ENCODE measurements at regions not wholly inside any gene's neighbourhood (a gene's known extent, or its start where the extent isn't known, plus 50 kb on each side); places are given as distances from the start of the nearest gene placed in this dataset.
"Not testable (repeated sequence)": the region's sequence is repeated elsewhere in the genome, so short reads cannot be mapped to it uniquely, and the experiment has no call there.

GRCh38 chr14:106547735-106548434, 1021.5 kb downstream of the TMEM121 start:
- Histone ChIP-seq H3K4me1 (replicated peaks in 1 of 2) (no peaks in the 10 kb centered on the region), H3K4me3 (no peak overlapping the region), H3K27me3 (no peaks in the 10 kb centered on the region), H3K36me3 (replicated peaks in 1 of 2) (no peaks in the 10 kb centered on the region), H3K27ac (no peak overlapping the region), H3K9me3 (replicated peaks in 1 of 3) (no peaks in the 10 kb centered on the region)
- intact Hi-C loops (cut with DNase I) = no loop called here
- no peak for DNase-seq
- 40 to 53% (median 47%) methylated on average over 3 of the region's 3 CpGs for WGBS, 4 donors
- TF ChIP-seq CTCF (IDR thresholded peaks at IDR 0.05) (no peak), POLR2A (IDR thresholded peaks at IDR 0.05) (no peak)

GRCh38 chr14:106549064-106549463, 1022.7 kb downstream of the TMEM121 start:
- TF ChIP-seq POLR2A (IDR thresholded peaks at IDR 0.05) (no peak), CTCF (IDR thresholded peaks at IDR 0.05) (no peak)
- Histone ChIP-seq H3K27ac (no peak overlapping the region), H3K27me3 (no peaks in the 10 kb centered on the region), H3K4me1 (replicated peaks in 1 of 2) (no peaks in the 10 kb centered on the region), H3K4me3 (no peak overlapping the region), H3K9me3 (replicated peaks in 1 of 3) (no peaks in the 10 kb centered on the region), H3K36me3 (replicated peaks in 1 of 2) (no peaks in the 10 kb centered on the region)
- 76 to 92% (median 89%) methylated on average over 1 of the region's 1 CpG for WGBS, 4 donors
- intact Hi-C loops (cut with DNase I) = no loop called here
- DNase-seq = no peak

GRCh38 chr14:106551265-106551664, 1024.9 kb downstream of the TMEM121 start:
- Histone ChIP-seq H3K36me3 (replicated peaks in 1 of 2) (no peaks in the 10 kb centered on the region), H3K9me3 (replicated peaks in 1 of 3) (no peaks in the 10 kb centered on the region), H3K4me1 (replicated peaks in 1 of 2) (no peaks in the 10 kb centered on the region), H3K27ac (no peak overlapping the region), H3K27me3 (no peaks in the 10 kb centered on the region), H3K4me3 (no peak overlapping the region)
- TF ChIP-seq POLR2A (IDR thresholded peaks at IDR 0.05) = no peak
- no peak for TF ChIP-seq CTCF (IDR thresholded peaks at IDR 0.05)
- DNase-seq = no peak
- intact Hi-C loops (cut with DNase I) = no loop called here
- WGBS, 4 donors = 33 to 45% (median 37%) methylated on average over 2 of the region's 2 CpGs

DNA sequence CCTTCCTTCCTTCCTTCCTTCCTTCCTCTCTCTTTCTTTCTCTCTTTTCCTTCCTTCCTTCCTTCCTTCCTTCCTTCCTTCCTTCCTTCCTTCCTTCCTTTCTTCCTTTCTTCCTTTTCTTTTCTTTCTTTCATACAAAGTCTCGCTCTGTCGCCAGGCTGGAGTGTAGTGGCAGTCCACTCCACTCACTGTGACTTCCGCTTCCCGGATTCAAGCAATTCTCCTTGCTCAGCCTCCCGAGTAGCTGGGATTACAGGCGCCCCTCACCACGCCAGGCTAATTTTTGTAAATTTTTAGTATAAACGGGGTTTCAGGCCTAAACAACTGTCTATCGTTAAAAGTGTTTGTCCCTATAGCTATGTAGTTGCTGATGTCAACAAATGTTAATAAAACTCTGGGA, 1029.8 kb downstream of the TMEM121 start:
- 65 to 71% (median 68%) methylated on average over 9 of the region's 9 CpGs for WGBS, 4 donors
- DNase-seq; H3K27ac ChIP-seq; H3K4me3 ChIP-seq; H3K36me3 ChIP-seq (replicated peaks in 1 of 2); intact Hi-C loops (cut with DNase I); H3K4me1 ChIP-seq (replicated peaks in 1 of 2); H3K9me3 ChIP-seq (replicated peaks in 1 of 3); H3K27me3 ChIP-seq: not testable (repeated sequence)

DNA sequence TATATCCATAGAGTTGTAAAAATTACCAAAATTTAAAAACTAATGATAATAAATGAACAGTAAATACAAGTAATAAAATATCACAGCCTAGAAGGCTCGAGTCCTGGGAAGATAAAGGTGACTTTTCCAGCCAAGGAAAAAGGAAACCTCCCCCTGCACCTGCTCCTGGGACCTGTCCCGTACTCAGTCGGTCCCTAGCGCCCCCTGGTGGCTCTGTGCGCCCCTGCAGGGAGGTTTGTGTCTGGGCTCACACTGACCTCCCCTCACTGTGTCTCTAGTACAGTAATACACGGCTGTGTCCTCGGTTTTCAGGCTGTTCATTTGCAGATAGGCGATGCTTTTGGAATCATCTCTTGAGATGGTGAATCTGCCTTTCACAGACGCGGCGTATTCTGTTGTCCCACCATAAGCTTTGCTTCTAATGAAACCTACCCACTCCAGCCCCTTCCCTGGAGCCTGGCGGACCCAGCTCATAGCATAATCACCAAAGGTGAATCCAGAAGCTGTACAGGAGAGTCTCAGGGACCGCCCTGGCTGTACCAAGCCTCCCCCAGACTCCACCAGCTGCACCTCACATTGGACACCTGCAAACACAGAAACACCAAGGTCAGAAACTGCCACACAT, 1030.4 kb downstream of the TMEM121 start:
- intact Hi-C loops (cut with DNase I) = no loop called here
- TF ChIP-seq CTCF (IDR thresholded peaks at IDR 0.05) = peak in 5 of 6 experiments; percentile 23 to 49 (median 31)
- no peak for TF ChIP-seq POLR2A (IDR thresholded peaks at IDR 0.05)
- DNase-seq = peak; percentile 23 to 70 (median 33)
- no peak overlapping the region for H3K4me3 ChIP-seq
- no peak overlapping the region for H3K27ac ChIP-seq
- no peaks in the 10 kb centered on the region for H3K36me3 ChIP-seq (replicated peaks in 1 of 2)
- 35 to 44% (median 38%) methylated on average over 12 to 13 of the region's 13 CpGs for WGBS, 4 donors
- H3K4me1 ChIP-seq (replicated peaks in 1 of 2) = no peaks in the 10 kb centered on the region
- H3K9me3 ChIP-seq (replicated peaks in 1 of 3) = no peaks in the 10 kb centered on the region
- H3K27me3 ChIP-seq = peaks cover 4% of the 10 kb centered on the region
